ENCODE measurements at regions not wholly inside any gene's neighbourhood (a gene's known extent, or its start where the extent isn't known, plus 50 kb on each side); places are given as distances from the start of the nearest gene placed in this dataset.

DNA sequence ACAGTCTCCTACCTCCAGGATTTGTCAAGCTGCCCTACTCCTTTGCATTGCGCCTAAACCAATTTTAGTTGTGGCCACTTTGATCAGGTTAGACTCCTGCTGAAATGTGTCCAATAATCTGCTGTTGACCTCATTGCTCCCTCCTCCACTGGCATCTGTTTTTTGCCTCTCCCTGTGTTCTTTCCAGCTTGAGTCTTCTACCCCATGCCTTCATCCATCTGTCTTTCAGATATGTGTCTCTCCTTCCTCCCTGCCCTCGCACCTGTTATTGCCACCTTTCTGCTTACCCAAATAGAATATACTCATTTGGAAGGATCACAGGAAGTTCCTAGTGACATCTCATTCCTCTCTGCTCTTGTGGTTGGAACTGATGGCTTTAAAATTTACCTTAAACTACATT is 366.6 kb upstream of the CLNK start:
- DNase-seq (ENCODE audit: low spot score) = no peak

DNA sequence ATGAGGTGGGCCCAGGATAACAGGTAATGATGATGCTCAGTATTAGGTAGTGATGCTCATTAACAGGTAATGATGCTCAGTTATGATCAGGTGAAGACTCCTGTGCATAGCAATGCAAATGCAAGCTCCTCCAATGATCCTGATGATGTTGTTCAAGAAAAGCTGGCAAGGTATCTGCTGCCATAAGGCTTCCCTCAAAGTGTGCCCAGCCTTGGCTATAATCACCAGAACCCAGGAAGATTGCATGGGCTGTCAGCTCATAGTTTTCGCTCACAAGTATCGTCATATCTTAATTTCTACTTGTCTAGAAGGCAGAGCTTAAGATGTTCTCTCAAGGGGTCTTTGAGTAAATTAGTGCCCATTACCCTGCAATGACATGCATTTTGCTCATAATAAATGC is 366.2 kb upstream of the CLNK start:
- DNase-seq (ENCODE audit: low spot score) = no peak

DNA sequence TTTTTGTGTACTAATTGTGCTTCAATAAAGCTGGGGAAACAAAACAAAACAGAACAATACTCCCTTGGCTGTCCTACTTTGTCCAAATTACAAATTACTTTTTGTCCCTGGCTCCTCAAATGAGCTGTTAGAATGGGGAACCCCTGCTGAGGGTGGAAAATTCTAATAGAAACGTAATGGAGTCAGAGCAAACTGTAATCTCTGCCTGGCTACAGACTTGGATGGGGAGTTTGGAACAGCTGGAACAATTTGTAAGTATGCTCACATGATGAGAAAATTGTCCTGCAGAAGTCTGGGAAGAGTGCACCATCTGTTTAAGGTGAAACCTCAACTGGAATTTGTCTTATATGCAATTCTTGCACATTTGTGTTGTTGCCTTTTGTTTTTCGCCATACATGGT is 364.4 kb upstream of the CLNK start:
- no peak for DNase-seq (ENCODE audit: low spot score)

DNA sequence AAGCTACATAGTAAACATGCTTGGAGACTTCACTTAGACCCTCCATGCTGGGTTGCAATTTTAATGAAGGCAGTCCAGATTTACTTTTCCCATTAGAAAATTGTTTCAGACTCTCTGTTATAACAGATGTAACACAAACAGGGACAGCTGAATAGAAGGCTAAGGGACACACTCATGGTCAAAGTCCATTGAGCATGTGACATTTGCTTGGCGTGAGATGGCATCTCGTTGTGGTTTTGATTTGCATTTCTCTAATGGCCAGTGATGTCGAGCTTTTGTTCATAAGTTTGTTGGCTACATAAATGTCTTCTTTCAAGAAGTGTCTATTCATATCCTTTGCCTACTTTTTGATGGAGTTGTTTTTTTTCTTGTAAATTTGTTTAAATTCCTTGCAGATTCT is 358.2 kb upstream of the CLNK start:
- no peak for DNase-seq (ENCODE audit: low spot score)

DNA sequence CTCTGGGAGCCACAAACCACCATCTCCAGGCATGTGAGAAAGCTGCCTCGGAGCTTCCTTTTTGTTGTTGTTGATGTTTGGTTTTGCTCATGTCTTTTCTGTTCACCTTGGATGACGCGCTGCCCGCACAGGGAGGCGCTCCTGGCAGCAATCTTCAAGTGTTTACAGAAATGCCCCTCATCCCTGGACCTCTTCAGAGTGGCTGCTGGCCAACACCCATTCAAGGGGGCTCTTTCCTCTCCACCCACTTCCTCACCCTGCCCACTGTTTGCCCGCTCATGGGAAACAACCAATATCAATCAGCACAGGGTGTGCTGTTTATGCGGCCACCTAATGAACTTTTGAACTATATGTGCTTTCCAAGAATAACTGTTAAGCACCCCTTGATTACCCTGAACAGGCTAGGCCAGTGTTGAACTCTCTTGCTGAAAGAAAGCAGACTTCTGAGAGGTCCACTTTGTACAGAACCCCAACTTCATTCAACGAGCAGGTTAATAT is 355.1 kb upstream of the CLNK start:
- no peak for DNase-seq (ENCODE audit: low spot score)

DNA sequence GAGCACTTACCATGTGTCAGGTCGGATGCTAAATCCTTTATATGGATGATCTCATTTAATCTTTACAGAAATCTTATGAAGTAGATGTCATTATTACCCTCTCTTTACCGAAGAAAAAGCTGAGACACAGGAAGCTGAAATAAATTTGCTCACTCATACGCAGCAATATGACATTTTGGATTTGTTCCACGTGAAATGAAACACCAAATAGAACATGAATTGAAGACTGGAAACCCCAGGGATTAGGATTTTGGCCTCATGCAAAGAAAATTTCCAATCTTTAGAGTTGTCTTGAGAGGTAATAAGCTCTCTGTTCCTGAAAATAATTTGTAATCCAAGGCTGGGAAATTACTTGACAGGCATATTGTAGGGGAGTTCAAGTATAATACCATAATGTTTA is 354.4 kb upstream of the CLNK start:
- DNase-seq (ENCODE audit: low spot score) = no peak

DNA sequence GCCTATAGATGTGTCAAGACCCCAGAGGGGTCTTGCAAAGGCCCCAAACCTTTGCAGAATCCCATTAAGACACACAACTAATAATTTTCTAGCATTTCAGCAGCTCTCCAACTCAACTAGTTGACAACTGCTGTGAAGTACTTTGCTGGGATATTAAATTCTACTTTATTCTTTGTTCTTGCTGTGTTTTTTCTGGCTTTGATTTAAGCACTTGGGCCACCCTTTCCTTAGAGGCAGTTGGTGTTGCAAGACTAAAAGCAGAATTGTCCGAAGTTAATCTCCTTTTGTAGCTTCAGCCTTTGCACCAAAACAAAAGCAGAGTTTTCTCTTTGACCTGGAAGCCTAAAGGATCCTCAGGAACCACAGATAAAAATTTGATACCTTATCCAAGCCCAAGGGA is 353.1 kb upstream of the CLNK start:
- no peak for DNase-seq (ENCODE audit: low spot score)

DNA sequence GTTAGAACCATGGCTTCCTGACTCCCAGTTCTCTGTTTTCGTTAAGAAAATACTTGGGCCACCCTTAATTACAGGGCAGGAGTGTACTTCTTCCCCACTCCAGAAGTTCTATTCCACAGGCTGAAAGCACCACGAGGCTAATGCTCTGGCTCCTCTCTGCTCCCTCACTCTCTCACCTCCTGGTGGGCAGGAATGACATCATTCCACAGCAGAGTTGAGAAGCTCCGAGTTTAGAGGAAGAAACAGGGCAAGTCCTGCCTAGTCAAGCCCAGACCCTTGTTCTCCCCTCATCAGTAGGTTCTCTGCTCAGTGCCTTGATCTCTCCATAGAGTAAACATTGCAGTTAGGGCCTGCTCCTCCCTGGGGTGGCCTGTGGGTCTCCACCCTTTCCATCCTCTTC is 343.8 kb upstream of the CLNK start:
- no peak for DNase-seq (ENCODE audit: low spot score)

DNA sequence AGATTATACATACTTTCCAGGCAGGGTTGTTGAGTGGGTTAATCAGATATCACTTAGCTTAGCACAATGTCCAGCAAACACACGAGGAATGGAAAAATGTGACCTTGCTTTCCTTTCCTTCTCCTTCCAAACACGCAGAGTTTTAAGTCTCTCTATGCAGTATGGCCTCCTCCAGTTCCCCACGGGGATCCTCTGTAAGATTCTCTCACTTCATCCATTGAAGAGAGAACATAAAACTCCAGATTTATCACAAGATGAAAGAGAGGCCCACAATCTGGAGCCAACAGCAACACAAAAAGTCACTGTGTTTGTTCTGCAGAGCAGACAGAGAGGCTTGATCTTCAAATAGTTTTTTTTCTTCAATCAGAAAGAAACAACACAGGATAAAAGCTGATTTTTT is 336.8 kb upstream of the CLNK start:
- DNase-seq (ENCODE audit: low spot score) = no peak

DNA sequence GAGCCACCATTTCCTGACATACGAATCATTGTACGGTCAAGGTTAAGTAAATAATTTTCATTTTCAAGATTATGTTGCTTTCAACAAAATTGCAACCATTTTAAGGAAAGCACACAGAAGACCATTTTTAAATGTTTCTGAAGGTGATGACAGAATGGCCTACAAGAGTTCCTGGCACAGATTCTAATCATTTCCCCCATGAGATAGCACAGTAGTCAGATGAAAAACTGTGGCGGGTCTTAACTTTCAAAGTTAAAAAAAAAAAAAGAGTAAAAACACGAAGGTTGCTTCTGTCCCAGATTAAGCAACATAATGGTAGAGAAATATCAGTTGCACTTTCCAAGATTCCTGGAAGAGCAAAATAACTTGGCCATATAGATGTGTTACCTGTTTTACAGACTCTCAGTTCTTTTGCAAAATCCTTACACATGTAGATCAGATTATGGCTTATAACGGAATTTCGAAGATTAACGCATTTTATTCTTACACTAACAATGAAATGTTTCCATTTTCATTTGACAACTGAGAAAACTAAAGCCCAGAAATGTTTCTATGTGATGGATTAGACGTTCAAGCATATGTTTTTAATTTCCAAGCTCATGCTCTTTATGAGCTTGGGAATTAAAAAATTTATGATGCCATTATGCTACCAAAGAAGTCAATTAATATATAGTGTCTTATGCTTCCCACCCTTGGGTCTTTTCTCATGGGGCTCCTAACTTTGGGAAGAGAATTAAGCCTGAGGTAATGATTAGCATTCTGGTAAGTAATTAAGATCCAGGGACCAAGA is 335.1 kb upstream of the CLNK start:
- DNase-seq (ENCODE audit: low spot score) = no peak

DNA sequence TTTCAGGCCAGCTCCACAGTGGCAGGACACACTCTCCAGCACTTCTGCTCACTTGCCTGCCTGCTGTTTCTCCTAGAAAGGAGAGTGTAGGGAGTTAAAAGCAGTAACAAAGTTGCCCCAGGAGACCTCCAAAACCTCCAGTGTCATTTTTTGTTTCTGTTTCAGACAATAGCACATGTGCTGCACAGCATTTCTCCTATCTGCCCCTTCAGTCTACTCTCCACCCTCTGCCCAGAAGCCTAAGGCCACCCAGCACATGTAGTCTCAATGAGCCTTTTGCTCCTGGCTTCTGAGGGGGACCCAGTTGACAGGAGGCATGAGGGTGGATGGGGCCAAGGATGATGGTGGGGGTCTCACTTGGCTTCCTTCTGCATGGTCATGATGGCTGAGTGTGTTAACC is 329.6 kb upstream of the CLNK start:
- DNase-seq (ENCODE audit: low spot score) = no peak

DNA sequence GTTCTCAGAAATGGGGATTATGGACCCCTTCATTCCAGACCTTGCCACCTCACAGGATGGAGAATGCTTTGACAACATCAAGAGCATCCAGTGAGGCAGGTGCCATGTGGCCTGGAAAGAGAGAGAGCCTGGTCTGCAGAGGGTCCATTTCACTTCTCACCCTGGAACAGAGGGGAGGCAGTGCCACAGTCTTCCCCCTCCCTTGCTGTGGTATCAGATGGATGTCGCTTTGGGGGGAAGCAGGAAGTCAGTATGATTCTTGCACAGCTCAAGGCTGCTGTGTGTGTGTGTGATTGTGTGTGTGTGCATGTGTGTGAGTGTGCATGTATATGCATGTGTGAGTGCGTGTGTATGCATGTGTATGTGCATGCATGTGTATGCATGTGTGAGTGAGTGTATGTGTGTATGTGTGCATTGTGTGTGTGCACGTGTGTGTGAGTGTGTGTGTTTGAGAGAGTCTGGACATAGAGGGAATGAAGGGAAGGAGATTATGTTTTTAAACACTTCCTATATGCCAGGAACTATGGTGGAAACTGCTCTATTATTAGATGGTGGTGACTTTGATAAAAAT is 328.6 kb upstream of the CLNK start:
- DNase-seq (ENCODE audit: low spot score) = no peak

DNA sequence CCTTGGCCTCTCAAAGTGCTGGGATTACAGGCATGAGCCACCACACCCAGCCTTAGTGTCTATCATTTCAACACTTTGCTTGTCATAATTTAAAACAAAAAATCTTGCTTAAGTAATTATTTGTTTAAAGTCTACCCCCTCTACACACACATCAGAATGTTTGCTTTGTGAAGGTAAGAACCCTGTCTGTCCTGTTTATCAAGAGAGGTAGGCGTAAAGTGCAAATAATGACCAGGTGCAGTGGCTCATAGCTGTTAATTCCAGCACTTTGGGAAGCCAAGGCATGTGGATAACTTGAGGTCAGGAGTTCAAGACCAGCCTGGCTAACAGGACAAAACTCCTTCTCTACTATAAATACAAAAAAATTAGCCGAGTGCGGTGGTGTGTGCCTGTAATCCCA is 326.7 kb upstream of the CLNK start:
- DNase-seq (ENCODE audit: low spot score) = no peak

DNA sequence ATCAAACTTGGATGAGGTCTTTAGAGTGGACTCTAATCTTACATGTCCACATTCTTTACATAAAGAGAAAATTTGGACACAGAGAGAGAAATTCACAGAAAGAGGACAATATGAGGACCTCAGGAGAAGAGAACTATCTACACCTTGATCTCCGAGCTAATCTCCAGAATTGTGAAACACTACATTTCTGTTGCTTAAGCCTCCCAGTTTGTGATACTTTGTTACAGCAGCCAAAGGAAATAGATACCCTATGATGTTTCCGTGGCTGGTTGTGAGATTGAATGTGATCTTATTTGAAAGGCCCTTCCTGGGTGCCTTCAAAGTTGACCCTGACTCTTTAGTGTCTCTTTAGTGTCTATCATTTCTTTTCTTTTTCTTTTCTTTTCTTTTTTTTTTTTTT is 326.1 kb upstream of the CLNK start:
- no peak for DNase-seq (ENCODE audit: low spot score)

DNA sequence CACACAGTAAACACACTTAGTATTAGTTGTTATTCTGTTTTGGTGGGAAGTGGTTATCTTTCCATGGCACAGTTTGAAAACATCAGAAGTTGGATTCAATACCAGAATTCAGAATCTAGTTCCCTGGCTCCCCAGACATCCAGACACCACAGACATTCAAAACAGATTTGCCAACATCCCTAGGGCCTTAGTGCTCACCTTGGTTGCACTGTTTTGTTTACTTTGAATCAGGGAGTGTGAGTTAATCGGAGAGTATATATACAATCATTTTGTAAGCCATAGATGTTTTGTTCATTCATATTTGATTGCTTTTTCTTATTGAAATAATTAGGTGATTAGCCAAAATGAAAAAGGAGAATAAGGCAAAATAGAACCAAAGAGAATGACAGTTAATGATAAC is 324.7 kb upstream of the CLNK start:
- DNase-seq (ENCODE audit: low spot score) = no peak

DNA sequence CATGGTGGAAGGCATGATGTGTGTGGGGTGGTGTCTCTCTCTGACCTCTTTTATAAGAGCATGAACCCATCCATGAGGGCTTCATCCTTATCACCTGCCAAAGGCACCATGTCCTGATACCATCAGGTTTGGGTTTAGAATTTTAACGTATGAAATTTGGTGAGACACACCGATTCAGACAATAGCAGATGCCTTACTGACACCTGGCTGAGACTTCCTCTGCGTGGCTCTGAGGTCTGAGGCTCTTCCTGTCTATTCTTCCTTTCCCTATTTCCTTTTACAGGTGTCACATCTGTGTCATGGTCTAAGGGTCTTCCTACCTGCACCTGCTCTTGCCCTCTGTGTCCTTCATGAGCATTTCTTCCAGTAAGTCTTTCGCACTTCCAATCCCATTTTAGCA is 320.7 kb upstream of the CLNK start:
- no peak for DNase-seq (ENCODE audit: low spot score)

DNA sequence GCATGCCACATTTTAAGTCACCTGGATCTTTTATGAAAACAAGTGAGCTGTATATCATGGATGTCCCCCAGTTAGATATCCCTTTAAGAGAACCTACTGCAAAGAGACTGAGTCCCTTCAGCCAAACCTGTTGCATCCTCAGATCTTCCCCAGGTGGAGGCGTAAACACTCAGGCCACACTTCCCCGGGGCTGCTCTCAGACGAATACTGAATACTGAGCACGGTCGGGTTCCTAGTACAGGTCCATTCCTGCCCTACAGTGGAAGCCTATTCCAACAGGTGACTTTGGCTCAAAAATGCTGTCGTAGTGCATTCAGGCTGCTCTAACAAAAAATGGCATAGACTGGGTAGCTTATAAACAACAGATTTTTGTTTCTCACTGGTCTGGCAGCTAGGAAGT is 320.2 kb upstream of the CLNK start:
- no peak for DNase-seq (ENCODE audit: low spot score)

DNA sequence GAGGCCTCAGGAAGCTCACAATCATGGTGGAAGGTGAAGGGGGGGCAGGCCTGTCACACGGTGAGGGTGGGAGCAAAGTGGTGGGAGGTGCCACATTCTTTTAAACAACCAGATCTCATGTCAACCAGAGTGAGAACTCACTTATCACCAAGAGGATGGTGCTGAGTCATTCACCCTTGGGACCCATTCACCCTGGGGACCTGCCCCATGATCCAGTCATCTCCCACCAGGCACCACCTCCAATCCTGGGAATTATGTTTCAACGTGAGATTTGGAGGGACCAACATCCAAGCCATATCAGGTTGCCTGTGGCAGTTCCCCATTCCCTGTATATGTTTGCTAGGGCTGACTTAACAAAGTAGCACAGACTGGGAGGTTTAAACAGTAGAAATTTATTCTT is 318.4 kb upstream of the CLNK start:
- no peak for DNase-seq (ENCODE audit: low spot score)

DNA sequence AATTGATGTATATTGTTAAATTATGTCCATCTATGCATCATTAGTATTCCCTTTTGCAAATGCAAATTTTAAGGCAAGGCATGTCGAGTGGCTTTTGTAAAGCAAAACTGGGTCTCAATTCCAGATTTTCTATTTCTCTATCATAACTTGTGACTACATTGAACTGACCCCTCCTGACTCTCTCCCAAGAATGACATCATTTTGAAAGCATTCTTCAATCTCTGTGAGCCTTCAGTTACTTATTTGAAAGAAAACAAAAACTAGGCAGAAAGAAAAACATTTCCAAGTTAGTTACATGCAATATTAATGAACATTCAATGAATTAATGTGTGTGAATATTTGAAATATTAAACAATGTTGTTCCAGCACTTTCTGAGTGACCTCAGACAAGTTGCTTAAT is 314.3 kb upstream of the CLNK start:
- no peak for DNase-seq (ENCODE audit: low spot score)

DNA sequence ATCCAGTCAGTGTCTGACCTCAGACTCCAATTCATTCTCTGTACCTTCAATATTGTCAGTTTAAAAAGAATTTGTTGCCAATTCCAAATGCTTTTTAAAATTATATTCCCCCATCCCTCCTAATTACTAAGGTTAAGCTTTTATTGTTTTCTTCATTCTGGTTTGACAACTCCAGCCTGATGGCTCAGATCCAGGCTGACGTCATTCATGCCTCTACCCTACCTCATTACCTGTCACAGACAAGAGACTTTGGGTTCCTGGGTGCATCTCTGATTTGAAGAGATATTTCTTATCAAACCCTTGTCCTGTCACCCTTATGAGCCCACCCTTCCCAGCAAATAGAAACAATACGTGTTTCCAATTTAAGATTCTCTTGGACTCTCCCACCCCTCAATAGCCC is 300.2 kb upstream of the CLNK start:
- no peak for DNase-seq (ENCODE audit: low spot score)

DNA sequence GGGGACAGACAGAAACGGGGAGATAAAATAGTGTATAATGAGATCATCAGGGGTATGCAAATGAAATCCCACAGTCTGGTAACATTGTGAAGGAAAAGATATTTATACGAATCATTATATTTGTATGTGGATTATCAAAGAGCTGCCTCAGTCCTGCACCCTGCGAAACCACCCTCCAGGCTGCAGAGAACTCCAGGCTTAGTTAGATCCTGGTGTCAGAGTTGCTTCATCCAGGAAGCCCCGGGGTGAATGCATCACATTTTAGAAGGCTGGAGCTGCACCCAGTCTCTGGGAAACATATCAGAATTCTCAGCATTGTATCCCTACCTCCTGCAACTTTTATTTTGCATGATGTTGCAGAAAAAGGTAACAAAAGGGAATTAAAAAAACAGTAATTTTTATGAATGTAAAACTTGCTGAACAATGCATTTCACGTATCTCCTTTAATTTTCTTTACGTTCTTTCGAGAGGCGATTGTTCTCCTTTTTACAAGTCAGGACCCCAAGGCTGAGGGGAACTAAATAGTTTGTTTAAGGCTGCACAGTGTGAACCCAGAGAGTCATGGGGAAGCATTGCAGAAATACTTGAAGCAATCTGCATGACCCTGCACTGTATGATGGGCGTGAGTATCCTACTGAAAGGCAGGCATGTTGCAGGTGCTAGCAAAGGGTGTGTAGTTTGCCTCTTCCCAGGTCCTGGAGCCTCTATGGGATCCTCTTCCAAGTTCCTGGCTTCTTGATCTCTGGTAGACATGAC is 299.5 kb upstream of the CLNK start:
- no peak for DNase-seq (ENCODE audit: low spot score)

DNA sequence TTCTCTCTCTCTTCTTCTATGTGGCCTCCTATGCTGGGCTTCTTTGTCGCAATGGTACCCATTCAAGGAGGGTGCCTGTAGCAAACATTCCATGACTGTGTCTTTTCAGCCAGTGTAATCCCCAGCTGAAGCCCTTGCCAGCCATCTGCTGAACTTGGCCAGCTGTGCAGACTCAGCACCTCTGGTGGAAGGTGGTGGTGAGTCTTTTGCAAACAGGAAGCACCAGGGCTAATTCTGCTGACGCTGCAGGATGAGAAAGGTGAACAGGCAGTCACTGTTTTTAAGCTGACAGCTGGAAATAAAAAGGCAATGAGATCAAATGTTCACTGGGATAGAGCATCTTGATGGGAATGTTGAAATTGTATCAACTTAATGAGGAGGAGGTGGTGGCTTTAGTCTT is 298.7 kb upstream of the CLNK start:
- DNase-seq (ENCODE audit: low spot score) = peak; percentile 6

DNA sequence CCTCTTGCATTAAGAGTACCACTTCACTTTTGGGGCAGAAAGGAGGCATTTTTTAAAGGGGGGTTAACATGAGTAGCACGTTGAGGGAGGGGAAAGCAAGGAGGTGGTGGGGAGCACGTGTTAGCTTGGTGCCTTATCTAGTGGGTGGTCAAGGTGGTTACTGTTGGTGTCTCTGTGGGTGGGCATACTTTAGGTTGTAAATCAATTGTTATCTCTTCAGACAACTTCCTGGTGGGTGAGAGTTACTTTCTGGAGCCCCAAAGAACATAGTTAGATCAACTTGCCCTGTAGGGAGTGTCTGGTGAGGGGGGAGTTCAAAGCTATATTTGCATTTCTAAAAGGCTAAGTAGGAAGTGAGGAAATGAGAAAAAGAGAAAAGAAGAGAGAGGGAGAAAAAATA is 297.7 kb upstream of the CLNK start:
- no peak for DNase-seq (ENCODE audit: low spot score)
